Activated effector memory CD4-positive, alpha-beta T cell treated with anti-CD3 and anti-CD28 coated beads, Interleukin-2, amount 50 U/mL, for 16 hours (primary cell): ENCODE measurements at regions not wholly inside any gene's neighbourhood (a gene's known extent, or its start where the extent isn't known, plus 50 kb on each side); places are given as distances from the start of the nearest gene placed in this dataset.

ENCODE experiments used
- DNase-seq: peaks from one replicate; pipeline ENCODE4 v3.0.0-alpha.2; 2020

- no peak for DNase-seq
These were observed 595.6 kb downstream of the CAAP1 start for GRCh38 chr9:26296910-26297572.

GRCh38 chr9:26292943-26293342 is 599.7 kb downstream of the CAAP1 start:
- no peak for DNase-seq

- DNase-seq: no peak
These were observed 593.4 kb upstream of the TUSC1 start for GRCh38 chr9:26271495-26272122.

GRCh38 chr9:26266146-26266793 is 588.0 kb upstream of the TUSC1 start:
- DNase-seq: no peak

GRCh38 chr9:26264709-26265601 is 586.7 kb upstream of the TUSC1 start:
- DNase-seq: no peak

GRCh38 chr9:26263478-26263877 is 585.2 kb upstream of the TUSC1 start:
- no peak for DNase-seq

- DNase-seq: no peak
These were observed 584.3 kb upstream of the TUSC1 start for GRCh38 chr9:26262421-26263107.

- DNase-seq: no peak
These were observed 583.5 kb upstream of the TUSC1 start for GRCh38 chr9:26261503-26262330.

GRCh38 chr9:26260238-26260637 is 582.0 kb upstream of the TUSC1 start:
- no peak for DNase-seq

- DNase-seq: no peak
These were observed 569.6 kb upstream of the TUSC1 start for GRCh38 chr9:26247861-26248260.

- no peak for DNase-seq
These were observed 566.6 kb upstream of the TUSC1 start for GRCh38 chr9:26244661-26245451.

- DNase-seq: no peak
These were observed 565.5 kb upstream of the TUSC1 start for GRCh38 chr9:26243726-26244125.

- no peak for DNase-seq
These were observed 564.9 kb upstream of the TUSC1 start for GRCh38 chr9:26243029-26243697.

- no peak for DNase-seq
These were observed 561.8 kb upstream of the TUSC1 start for GRCh38 chr9:26240020-26240419.

GRCh38 chr9:26237256-26237655 is 559.0 kb upstream of the TUSC1 start:
- no peak for DNase-seq

- DNase-seq: no peak
These were observed 556.6 kb upstream of the TUSC1 start for GRCh38 chr9:26234865-26235264.

GRCh38 chr9:26231391-26231790 is 553.1 kb upstream of the TUSC1 start:
- no peak for DNase-seq

GRCh38 chr9:26229324-26230054 is 551.2 kb upstream of the TUSC1 start:
- no peak for DNase-seq

GRCh38 chr9:26228273-26228672 is 550.0 kb upstream of the TUSC1 start:
- DNase-seq: no peak

- DNase-seq: no peak
These were observed 543.0 kb upstream of the TUSC1 start for GRCh38 chr9:26221290-26221689.
